HEK293 (cell line): ENCODE measurements at regions not wholly inside any gene's neighbourhood (a gene's known extent, or its start where the extent isn't known, plus 50 kb on each side); places are given as distances from the start of the nearest gene placed in this dataset.

Experiments used
- BCL6B ChIP-seq: fragments of 450-650 bp; formaldehyde crosslinking; IDR thresholded peaks from 2 replicates; pipeline ENCODE4 v1.5.1; 2017; ENCODE audit warnings: missing biosample characterization, missing genetic modification characterization
- GLI2 ChIP-seq: fragments of 450-650 bp; formaldehyde crosslinking; IDR thresholded peaks from 2 replicates; pipeline ENCODE4; 2017; ENCODE audit warnings: missing biosample characterization, missing genetic modification characterization, low read depth, borderline replicate concordance
- GLIS2 ChIP-seq: fragments of 450-650 bp; formaldehyde crosslinking; IDR thresholded peaks from 2 replicates; pipeline ENCODE4 v1.5.1; 2016; ENCODE audit warnings: missing biosample characterization, missing genetic modification characterization
- HOXA7 ChIP-seq: sonication (generic); formaldehyde crosslinking; IDR thresholded peaks from 2 replicates; pipeline ENCODE4 v1.8.1; 2022; ENCODE audit warnings: missing genetic modification reagents, borderline replicate concordance
- KLF17 ChIP-seq: fragments of 450-650 bp; formaldehyde crosslinking; IDR thresholded peaks from 2 replicates; pipeline ENCODE4 v1.5.1; 2016; ENCODE audit warnings: missing biosample characterization, missing genetic modification characterization
- OSR2 ChIP-seq: fragments of 450-650 bp; formaldehyde crosslinking; IDR thresholded peaks from 2 replicates; pipeline ENCODE4 v1.5.1; 2016; ENCODE audit warnings: missing biosample characterization, missing genetic modification characterization
- SCRT2 ChIP-seq: fragments of 450-650 bp; formaldehyde crosslinking; IDR thresholded peaks from 2 replicates; pipeline ENCODE4 v1.5.1; 2016; ENCODE audit warnings: missing biosample characterization, missing genetic modification characterization
- TSHZ1 ChIP-seq: fragments of 450-650 bp; formaldehyde crosslinking; IDR thresholded peaks from 2 replicates; pipeline ENCODE4 v1.5.1; 2016; ENCODE audit warnings: missing biosample characterization, missing genetic modification characterization, borderline replicate concordance
- ZBTB1 ChIP-seq: fragments of 450-650 bp; formaldehyde crosslinking; IDR thresholded peaks from 2 replicates; pipeline ENCODE4 v1.5.1; 2016; ENCODE audit warnings: missing biosample characterization, missing genetic modification characterization
- ZBTB20 ChIP-seq: fragments of 450-650 bp; formaldehyde crosslinking; IDR thresholded peaks from 2 replicates; pipeline ENCODE4 v1.5.1; 2016; ENCODE audit warnings: missing biosample characterization, missing genetic modification characterization
- ZBTB48 ChIP-seq: fragments of 450-650 bp; formaldehyde crosslinking; IDR thresholded peaks from 2 replicates; pipeline ENCODE4 v1.5.1; 2016; ENCODE audit warnings: missing biosample characterization, missing genetic modification characterization
- ZFP41 ChIP-seq: fragments of 450-650 bp; formaldehyde crosslinking; IDR thresholded peaks from 2 replicates; pipeline ENCODE4 v1.5.1; 2016; ENCODE audit warnings: missing biosample characterization, missing genetic modification characterization, borderline replicate concordance
- ZNF19 ChIP-seq: fragments of 450-650 bp; formaldehyde crosslinking; IDR thresholded peaks from 2 replicates; pipeline ENCODE4; 2016; ENCODE audit warnings: missing biosample characterization, missing genetic modification characterization, low read depth
- ZNF23 ChIP-seq: fragments of 450-650 bp; formaldehyde crosslinking; IDR thresholded peaks from 2 replicates; pipeline ENCODE4 v1.5.1; 2016; ENCODE audit warnings: missing biosample characterization, missing genetic modification characterization, borderline replicate concordance
- ZNF24 ChIP-seq: fragments of 450-650 bp; formaldehyde crosslinking; IDR thresholded peaks from 2 replicates; pipeline ENCODE4 v1.5.1; 2016; ENCODE audit warnings: missing biosample characterization, missing genetic modification characterization
- ZNF266 ChIP-seq: fragments of 450-650 bp; formaldehyde crosslinking; IDR thresholded peaks from 2 replicates; pipeline ENCODE4 v1.5.1; 2016; ENCODE audit warnings: missing biosample characterization, missing genetic modification characterization, low read depth
- ZNF292 ChIP-seq: fragments of 450-650 bp; formaldehyde crosslinking; IDR thresholded peaks from 2 replicates; pipeline ENCODE4 v1.5.1; 2016; ENCODE audit warnings: low read depth, missing biosample characterization, missing genetic modification characterization, borderline replicate concordance
- ZNF311 ChIP-seq: fragments of 450-650 bp; formaldehyde crosslinking; IDR thresholded peaks from 2 replicates; pipeline ENCODE4 v1.5.1; 2017; ENCODE audit warnings: missing biosample characterization, missing genetic modification characterization, borderline replicate concordance
- ZNF350 ChIP-seq: fragments of 450-650 bp; formaldehyde crosslinking; IDR thresholded peaks from 2 replicates; pipeline ENCODE4 v1.5.0; 2017; ENCODE audit warnings: missing biosample characterization, mild to moderate bottlenecking, missing genetic modification characterization
- ZNF394 ChIP-seq: fragments of 450-650 bp; formaldehyde crosslinking; IDR thresholded peaks from 2 replicates; pipeline ENCODE4 v1.5.1; 2016; ENCODE audit warnings: missing biosample characterization, missing genetic modification characterization, mild to moderate bottlenecking, moderate library complexity, borderline replicate concordance
- ZNF398 ChIP-seq: fragments of 450-650 bp; formaldehyde crosslinking; IDR thresholded peaks from 2 replicates; pipeline ENCODE4 v1.5.1; 2017; ENCODE audit warnings: missing biosample characterization, missing genetic modification characterization
- ZNF404 ChIP-seq: fragments of 450-650 bp; formaldehyde crosslinking; IDR thresholded peaks from 2 replicates; pipeline ENCODE4 v1.5.1; 2017; ENCODE audit warnings: missing biosample characterization, missing genetic modification characterization
- ZNF529 ChIP-seq: fragments of 450-650 bp; formaldehyde crosslinking; IDR thresholded peaks from 2 replicates; pipeline ENCODE4 v1.5.1; 2017; ENCODE audit warnings: missing genetic modification characterization, missing biosample characterization; ENCODE audit not compliant: insufficient replicate concordance
- ZNF571 ChIP-seq: fragments of 450-650 bp; formaldehyde crosslinking; IDR thresholded peaks from 2 replicates; pipeline ENCODE4 v1.5.0; 2017; ENCODE audit warnings: missing biosample characterization, missing genetic modification characterization
- ZNF580 ChIP-seq: fragments of 450-650 bp; formaldehyde crosslinking; IDR thresholded peaks from 2 replicates; pipeline ENCODE4 v1.5.1; 2016; ENCODE audit warnings: missing biosample characterization, missing genetic modification characterization
- ZNF623 ChIP-seq: fragments of 450-650 bp; formaldehyde crosslinking; IDR thresholded peaks from 2 replicates; pipeline ENCODE4 v1.5.1; 2016; ENCODE audit warnings: missing biosample characterization, missing genetic modification characterization
- ZNF629 ChIP-seq: fragments of 450-650 bp; formaldehyde crosslinking; IDR thresholded peaks from 2 replicates; pipeline ENCODE4 v1.5.1; 2017; ENCODE audit warnings: missing biosample characterization, missing genetic modification characterization
- ZNF654 ChIP-seq: fragments of 450-650 bp; formaldehyde crosslinking; IDR thresholded peaks from 2 replicates; pipeline ENCODE4 v1.5.1; 2016; ENCODE audit warnings: low read depth, missing biosample characterization, missing genetic modification characterization
- ZNF658 ChIP-seq: fragments of 450-650 bp; formaldehyde crosslinking; IDR thresholded peaks from 2 replicates; pipeline ENCODE4; 2016; ENCODE audit warnings: missing biosample characterization, missing genetic modification characterization
- ZNF677 ChIP-seq: fragments of 450-650 bp; IDR thresholded peaks from 2 replicates; pipeline ENCODE4 v1.5.0; 2018; ENCODE audit warnings: missing biosample characterization, mild to moderate bottlenecking, missing genetic modification characterization, moderate library complexity
- ZNF704 ChIP-seq: fragments of 450-650 bp; formaldehyde crosslinking; IDR thresholded peaks from 2 replicates; pipeline ENCODE4 v1.5.1; 2016; ENCODE audit warnings: missing biosample characterization, missing genetic modification characterization
- ZSCAN30 ChIP-seq: fragments of 450-650 bp; IDR thresholded peaks from 2 replicates; pipeline ENCODE4 v1.5.1; 2018; ENCODE audit warnings: missing biosample characterization, mild to moderate bottlenecking, missing genetic modification characterization, moderate library complexity

GRCh38 chr20:11791835-11792567, 125.7 kb upstream of the BTBD3 start (continued):
- no peak for TF ChIP-seq ZNF23 (tag by site-specific recombination)
- TF ChIP-seq ZNF654, result no peak
- TF ChIP-seq ZNF529 (tag by site-specific recombination), result no peak
- TF ChIP-seq ZBTB20 (tag by site-specific recombination), result no peak
- TF ChIP-seq OSR2, result 0 out of 2 replicates have a peak, but pooled peaks have one; percentile 39
- TF ChIP-seq BCL6B (tag by site-specific recombination), result no peak
- no peak for TF ChIP-seq GLI2 (tag by site-specific recombination)
- no peak for TF ChIP-seq ZNF394 (tag by site-specific recombination)
- TF ChIP-seq HOXA7 (CRISPR knock-in tag), result no peak
- TF ChIP-seq ZNF266 (tag by site-specific recombination), result no peak
- TF ChIP-seq ZNF629 (tag by site-specific recombination), result peak; percentile 83
- no peak for TF ChIP-seq ZNF350 (tag by site-specific recombination)
- no peak for TF ChIP-seq GLIS2 (tag by site-specific recombination)
- no peak for TF ChIP-seq ZNF19 (tag by site-specific recombination)
- TF ChIP-seq ZNF623 (tag by site-specific recombination), result no peak
- no peak for TF ChIP-seq ZBTB48 (tag by site-specific recombination)
- no peak for TF ChIP-seq ZNF580 (tag by site-specific recombination)
- TF ChIP-seq SCRT2 (tag by site-specific recombination), result no peak
- no peak for TF ChIP-seq ZNF704
- no peak for TF ChIP-seq ZNF24
- no peak for TF ChIP-seq ZNF311
- no peak for TF ChIP-seq KLF17 (tag by site-specific recombination)
- TF ChIP-seq ZNF404 (tag by site-specific recombination), result no peak
- TF ChIP-seq ZSCAN30 (tag by site-specific recombination), result no peak
- TF ChIP-seq ZNF398 (tag by site-specific recombination), result no peak
- no peak for TF ChIP-seq ZBTB1 (tag by site-specific recombination)
- no peak for TF ChIP-seq ZNF658 (tag by site-specific recombination)
- no peak for TF ChIP-seq ZFP41 (tag by site-specific recombination)
- no peak for TF ChIP-seq ZNF571 (tag by site-specific recombination)
- TF ChIP-seq TSHZ1, result no peak
- no peak for TF ChIP-seq ZNF677 (tag by site-specific recombination)
- TF ChIP-seq ZNF292, result no peak
